HG02852 (cell line): ENCODE measurements at regions not wholly inside any gene's neighbourhood (a gene's known extent, or its start where the extent isn't known, plus 50 kb on each side); places are given as distances from the start of the nearest gene placed in this dataset.
"Not testable (repeated sequence)": the region's sequence is repeated elsewhere in the genome, so short reads cannot be mapped to it uniquely, and the experiment has no call there.

Source experiments
- ATAC-seq: cut with Tn5 transposase; IDR thresholded peaks from one replicate; pipeline ENCODE4 v1.9.1; 2021; ENCODE audit warnings: mild to moderate bottlenecking, moderate library complexity; ENCODE audit not compliant: unreplicated experiment

DNA sequence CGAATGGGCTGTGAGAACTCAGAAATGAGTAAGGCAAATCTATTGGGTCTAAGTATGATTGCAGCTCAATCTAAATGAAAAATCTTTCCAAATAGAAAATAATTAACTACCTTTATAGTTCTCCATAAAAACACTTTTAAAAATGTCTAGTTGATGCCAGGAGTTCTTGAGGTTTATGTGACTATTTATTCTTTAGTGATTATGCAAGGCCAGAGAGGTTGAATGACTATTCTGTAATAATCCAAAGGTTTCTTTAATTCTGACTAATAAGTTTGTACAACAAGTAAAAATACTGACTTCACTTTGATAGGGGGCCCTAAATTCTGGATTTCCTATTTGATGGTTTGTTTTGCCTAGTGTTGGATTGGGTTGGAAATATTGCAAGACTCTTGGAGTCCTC lies 461.2 kb downstream of the EPM2A start:
- ATAC-seq = no peak

DNA sequence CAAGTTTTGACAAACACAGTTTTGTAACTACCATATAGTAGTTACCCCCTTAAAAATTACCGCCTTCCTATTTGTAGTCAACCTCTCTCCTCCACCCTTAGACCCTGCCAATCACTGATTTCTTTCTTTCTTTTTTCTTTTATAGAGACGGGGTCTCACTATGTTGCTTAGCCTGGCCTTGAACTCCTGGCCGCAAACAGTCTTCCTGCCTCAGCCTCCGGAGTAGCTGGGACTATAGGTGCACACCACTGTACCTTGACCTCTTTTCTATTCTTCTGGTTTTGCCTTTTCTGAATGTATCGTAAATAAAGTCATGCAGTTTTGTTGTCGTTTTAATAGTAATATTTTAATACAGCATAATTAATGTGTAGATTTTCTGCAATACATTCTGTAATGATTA lies 460.3 kb downstream of the EPM2A start:
- no peak for ATAC-seq

DNA sequence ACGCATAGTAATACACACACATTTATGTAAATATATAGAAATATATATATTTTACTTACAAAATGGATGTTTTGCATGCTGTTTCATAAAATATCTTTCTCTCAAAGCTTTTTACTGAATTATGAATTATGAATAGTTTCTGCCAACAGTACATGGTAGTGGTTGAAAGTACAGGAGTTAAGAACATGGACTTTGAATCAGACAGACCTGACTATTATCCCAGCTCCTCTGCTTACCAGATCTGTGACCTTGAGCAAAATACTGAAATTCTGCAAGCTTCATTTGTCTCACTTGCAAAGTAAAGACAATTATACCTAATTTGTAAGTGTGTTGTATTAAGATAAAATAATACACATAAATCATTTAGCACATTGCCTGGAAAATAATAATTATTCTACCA lies 459.5 kb downstream of the EPM2A start:
- ATAC-seq = no peak

DNA sequence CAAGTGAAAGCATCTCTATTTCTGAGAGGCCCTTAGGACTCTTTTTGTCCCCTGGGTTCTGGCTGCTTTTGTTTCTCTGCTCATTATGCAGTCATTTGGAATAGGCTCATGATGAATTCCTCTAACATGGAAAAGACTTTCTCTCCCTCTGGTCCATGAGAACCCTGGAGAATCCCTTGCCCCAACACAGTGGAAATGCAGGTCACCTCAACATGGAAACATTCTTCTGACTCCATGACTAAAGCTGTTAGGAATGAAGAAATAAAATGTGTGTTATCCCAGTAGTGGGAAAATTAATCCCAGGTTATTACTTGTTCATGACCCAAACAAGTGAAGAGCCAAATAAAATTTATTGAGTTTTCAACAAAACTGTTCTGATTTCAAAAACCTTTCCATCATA lies 458.6 kb downstream of the EPM2A start:
- ATAC-seq = no peak

DNA sequence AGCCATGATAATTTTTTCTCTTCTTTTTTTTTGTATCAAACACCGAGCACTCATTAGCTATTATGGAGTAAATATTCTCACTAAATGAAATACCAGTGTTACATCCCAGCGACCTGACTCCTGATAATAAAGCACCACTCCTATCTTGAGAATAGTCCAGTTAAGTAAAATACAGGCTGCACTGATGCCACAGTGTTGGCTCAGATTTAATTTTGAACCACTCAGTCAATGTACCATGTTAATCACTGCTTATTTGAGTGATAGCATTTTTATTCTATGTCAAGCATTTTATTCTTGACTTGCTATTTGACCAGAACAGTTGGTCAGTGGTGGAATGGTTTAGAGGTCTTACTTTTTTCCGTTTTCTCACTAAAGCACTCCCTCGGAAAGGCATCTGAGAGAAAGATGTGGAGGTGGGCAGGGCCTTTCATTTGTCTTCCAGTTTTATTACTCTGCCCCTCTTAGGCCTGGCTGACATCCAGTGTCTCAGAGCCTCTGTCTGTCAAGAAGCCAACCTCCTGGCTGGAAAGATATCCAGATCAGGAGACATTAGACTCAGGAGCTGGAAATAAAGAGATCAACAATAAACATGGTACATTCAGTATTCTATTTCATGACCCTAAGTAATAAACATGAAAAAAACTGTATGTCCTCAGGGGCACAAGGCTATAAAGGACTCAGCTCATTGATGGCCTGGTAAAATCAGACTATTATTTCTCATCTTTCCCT lies 457.8 kb downstream of the EPM2A start:
- ATAC-seq = no peak

DNA sequence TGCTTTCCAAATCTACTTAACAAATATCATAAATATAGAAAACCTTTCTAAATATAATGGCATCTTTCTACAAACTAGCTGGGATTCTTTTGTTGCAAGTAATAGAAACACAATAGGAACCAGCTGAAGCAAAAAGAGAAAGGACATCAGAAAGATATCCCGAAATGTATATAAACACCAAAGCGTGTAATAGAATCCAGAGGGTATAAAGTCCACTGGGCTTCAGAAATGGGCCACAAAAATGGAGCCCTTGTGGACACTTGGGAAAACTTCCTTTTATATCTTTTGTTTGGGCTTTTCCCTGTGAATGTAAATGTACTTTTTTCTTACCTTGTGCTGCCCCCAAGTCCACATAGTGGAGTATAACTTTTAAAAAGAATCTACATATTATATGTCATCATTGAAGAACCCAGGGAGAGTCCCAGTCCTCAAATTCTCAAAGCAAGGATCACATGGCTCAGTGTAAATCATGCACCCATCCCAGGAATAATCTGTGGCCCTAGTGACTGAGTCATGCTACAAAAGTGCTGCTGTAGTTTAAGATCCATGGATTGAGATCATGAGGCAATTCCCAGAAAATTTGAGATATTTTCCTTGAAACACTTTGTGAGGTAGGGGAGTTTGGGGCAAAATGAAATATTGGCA lies 457.0 kb downstream of the EPM2A start:
- no peak for ATAC-seq

DNA sequence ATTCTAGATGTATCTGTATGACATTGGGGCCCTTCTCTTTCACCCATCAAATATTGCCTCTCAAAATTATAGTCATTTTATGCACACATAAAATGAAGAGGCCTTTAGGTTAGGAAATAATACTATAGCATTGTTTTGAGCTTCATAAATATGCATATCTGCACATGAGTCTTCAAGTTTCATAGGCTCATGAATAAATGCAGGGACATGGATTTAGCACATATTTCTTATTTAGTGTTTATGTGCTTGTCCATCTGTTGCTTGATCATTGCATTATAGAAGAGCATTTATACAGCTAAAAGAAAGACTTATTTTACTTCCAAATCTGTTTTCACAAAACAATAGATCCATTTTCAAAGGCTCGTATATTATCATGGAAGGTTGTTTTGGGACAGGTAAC lies 455.8 kb downstream of the EPM2A start:
- ATAC-seq = no peak

DNA sequence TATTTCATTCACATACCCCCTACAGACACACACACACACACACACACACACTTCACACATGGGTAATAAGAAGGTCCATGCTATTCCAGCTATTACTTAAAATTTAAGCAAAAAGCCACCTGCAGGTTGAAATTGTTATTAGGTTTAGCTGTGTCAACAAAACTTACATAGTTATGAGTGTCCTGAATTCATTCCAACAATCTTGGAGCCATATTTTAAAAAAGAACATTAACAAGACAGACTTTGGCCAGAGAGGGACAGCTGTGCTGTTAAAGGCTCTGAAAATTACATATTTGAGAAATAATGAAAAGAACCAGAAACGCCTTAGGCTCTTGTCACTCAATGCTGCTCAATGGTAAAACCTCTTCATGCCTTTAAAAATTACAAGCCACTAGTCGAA lies 455.3 kb downstream of the EPM2A start:
- no peak for ATAC-seq

DNA sequence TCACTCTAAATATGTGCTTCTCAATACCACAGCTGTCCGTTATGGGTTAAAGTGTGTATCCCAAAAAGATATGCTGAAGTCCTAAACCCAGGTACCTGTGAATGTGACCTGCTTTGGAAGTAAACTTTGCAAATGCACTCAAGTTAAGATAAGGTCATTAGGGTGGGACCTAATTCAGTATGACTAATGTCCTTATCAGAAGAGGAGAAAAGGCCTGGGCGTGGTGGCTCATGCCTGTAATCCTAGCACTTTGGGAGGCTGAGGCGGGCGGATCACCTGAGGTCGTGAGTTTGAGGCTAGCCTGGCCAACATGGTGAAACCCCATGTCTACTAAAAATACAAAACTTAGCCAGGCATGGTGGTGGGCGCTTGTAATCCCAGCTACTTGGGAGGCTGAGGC lies 452.1 kb downstream of the EPM2A start:
- not testable (repeated sequence) for ATAC-seq

DNA sequence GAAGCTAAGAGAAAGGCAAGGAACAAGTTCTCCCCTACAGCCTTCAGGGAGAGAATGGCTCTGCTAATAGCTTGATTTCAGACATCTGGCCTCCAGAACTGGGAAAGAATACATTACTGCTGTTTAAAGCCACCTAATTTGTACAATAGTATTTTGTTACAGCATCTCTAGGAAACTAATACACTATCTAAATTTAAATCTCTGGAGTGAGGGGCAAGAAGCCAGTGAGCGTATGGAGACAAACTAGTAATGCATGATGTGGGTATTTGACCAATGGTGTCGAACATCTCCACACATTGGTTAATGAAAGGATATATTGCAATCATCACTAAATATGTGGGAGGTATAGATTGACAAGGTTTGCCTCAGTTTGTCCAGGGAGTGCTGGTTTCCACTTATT lies 451.5 kb downstream of the EPM2A start:
- no peak for ATAC-seq

DNA sequence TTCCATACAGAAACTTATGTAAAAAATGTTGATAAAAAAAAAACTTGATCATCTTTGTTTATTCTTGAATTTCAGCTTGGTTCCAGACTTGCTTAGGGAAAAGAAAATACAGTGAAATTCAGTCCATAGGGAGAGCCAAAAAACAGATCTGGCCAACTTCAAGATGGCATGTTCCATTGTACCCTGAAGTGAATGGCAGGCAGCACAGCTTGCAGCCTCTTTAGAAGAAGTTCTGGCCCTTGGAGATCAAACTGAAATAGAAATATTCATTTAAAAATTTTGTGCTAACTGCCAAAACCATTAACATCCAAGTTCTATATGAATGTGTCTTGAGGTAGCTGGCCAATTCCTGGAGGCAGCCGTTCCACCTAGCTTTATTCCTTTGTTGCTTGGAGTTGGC lies 448.4 kb downstream of the EPM2A start:
- no peak for ATAC-seq

DNA sequence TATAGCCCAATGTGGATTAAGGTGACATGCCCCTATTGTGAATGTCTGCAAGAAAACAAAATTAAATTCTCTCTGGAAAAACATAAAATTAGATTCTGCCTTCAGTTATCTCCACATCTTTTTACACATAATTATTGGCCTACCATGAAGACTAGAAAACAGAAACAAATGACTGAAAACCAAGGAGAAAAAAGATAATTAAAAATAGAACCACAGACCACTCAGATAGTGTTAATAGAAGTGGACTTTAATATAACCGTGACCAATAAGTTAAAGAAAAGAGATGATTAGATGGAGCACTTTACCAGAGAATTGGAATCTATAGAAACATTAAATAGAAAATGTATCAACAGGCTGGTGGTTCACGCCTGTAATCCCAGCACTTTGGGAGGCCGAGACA lies 445.7 kb downstream of the EPM2A start:
- ATAC-seq = no peak

DNA sequence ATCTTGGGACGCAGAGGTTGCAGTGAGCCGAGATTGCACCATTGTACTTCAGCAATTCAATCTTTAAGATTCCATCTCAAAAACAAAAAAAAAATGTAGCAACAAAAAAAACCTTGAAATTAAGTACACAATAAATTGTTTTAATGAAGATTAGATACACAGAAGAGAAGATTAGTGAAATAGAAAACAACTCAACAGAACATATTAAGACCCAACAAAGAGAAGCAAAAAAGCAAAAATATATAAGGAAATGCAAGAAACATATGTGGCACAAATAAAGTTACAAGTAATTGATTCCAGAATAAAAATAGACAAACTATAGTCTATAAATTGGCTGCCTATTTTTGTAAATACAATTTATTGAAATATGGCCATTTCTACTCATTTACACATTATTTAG lies 445.2 kb downstream of the EPM2A start:
- ATAC-seq = no peak

DNA sequence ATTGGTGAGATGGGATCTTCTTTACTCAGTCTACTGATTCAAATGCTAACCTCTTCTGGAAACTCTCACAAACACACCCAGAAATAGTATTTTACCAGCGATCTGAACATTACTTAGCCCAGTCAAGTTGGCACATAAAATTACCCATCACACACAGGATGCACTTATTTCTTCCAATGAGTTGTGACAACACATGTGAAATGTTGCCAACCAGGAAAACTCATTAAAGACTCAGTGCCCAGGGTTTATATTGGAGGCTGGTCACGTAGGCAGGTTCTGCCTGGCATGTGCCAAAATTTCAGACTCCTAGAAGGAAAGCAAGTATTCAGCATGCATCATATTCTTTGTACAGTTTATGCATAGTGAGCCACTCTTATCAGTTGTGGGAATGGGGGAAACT lies 443.3 kb downstream of the EPM2A start:
- ATAC-seq = no peak

DNA sequence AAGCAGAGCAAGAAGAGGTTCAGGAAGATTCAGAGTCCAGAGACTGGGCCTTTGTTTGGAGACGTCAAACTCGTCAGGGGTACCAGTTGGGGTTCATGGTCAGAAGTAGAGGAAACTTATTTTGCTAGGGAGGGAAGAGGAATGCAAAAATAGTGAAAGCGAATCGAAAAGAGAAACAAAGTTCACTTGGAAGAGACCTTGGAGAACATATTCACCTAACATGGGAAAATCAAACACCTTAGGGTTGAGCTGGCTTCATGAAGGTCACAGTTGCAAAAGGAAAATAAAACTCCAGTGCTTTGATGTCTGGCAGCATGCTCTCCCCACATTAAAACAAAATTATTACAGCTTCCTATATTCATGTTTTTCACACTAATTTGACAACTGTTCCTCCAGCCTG lies 440.4 kb downstream of the EPM2A start:
- ATAC-seq = no peak

DNA sequence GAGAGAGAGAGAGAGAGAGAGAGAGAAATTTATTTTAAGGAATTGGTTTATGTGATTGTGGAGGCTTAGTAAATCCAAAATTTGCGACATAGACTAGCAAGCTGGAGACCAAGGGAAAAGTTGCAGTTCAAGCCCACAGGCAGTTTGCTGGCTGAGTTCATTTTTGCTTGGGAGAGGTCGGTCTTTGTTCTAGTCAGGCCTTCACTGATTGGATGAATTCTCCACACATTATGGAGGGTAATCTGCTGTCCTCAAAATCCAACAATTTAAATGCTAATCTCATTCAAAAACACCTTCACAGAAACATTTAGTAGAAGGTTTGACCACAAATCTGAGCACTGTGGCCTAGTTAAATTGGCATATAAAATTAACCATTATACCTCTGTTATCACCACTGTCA lies 439.6 kb downstream of the EPM2A start:
- no peak for ATAC-seq

DNA sequence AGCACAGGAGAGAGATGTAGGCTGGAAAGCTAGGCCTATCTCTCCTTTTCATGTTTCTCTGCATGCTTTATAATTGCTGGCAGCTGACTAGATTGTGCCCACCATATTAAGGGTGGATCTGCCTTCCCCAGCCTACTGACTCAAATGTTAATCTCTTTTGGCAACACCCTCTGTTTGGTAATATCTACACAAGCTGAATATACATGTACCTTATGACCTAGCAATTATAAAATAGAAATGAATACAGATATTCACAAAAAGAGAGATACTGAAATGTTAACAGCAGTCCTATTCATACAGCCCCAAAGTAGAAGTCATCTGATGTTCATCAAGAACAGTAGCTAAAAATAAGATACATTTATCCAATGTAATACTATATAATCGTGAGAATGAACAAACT lies 429.6 kb downstream of the EPM2A start:
- ATAC-seq = no peak

DNA sequence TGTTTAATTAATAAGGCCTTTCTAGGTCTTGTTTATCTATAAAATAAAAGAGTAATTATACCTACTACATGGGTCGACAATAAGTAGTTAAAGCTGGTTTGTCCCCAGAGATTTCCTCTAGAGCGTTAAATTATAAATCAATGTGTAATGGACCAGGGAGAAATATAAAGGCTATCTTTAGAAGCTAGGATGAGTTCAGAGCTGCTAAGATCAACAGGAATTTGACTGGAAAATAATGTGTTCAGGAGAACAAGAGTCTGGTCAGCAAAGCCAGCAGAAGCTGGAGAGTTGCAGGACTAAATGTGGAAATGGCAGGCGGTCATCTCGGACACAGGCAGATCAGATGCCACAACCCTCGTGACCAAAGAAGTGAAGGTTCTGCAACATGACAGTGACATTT lies 428.8 kb downstream of the EPM2A start:
- no peak for ATAC-seq

DNA sequence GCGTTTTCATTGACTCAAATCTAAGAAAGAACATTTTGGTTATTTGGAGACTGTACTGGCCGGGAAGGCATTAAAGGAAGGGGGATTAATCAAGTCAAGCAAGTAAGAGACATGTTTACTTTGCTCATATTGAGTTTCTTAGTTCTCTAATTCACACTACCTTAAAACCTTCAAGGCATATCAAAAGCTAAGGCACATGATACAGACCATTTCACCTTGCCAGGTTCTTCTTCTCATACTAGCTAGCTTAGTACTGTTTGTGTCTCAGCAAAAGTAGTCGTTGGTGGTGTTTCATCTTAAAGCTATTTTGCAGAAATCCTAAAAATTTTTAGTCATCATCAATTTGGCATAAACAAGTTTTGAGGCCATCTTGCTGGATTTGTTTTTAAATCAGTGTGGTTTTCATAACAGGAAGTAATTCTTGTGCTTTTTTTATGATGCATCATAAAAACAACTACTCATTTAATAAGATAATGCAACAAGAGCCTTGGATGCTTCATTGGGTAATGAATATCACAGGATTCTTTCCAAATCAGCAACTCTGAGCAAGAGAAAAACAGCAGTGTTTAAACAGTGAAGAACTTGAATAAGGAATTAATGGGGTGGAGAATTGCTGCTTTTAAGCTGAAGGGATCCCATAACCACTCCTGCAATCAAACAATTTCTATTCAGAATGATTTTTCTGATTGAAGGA lies 425.3 kb downstream of the EPM2A start:
- ATAC-seq = no peak

DNA sequence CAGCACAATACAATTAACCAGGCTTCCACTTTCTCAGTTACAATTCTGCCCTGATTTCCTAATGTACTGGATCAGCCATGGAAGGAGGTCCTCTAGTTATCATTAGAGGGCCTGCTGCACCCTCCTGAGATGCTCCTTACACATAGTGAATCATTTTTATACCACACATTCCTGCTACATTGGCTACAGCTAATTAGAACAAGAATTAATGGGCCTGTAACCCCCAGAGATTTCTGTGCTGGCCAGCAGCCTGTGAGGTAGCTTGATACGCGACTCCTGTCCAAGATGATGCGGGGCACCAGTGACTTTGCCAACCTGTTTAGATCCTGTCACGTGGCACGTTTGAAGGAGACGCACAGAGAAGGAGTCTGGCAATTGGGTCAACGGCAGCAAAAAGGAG lies 422.8 kb downstream of the EPM2A start:
- no peak for ATAC-seq

DNA sequence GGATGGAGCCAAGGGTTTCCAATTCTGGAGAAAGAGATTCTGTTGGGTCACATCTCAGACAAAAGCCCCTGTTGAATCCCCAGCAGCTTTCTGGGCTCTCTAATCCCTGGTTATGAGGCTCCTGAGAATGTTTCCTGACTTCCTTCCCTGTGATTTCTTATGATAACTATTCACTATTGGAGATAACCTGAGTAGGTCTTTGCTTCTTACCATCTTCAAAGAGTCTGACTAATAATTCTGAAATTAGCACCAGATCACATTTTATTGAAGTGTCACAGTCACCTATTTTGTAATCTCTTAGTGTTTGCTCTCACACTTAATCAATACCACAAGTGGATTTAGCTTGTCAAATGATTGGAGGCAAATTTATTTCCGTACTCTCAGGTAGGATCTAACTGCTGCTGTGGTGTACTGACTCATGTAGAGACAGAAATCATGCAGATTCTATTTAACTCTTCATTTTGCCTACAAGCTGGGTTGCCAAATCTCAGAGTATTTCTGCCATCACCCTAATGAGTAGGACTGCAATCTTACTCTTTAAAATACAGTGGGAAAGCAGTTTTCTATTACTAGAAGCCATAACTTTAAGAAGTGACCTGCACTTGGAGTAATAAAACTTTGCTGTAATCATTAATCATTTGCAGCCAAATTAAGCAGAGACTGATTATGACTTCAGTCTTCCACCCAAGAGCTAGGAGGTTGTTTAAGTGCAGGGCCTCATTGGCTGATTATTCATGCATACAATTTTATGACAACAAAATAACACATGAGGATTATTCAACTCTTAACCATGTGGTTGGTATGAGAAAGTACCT lies 422.1 kb downstream of the EPM2A start:
- ATAC-seq = no peak
